NCI-H2196 (cell line): ENCODE measurements at regions not wholly inside any gene's neighbourhood (a gene's known extent, or its start where the extent isn't known, plus 50 kb on each side); places are given as distances from the start of the nearest gene placed in this dataset.
"Not testable (repeated sequence)": the region's sequence is repeated elsewhere in the genome, so short reads cannot be mapped to it uniquely, and the experiment has no call there.

Source experiments
- DNase-seq: peaks from one replicate; lab custom pipeline; 2025; ENCODE audit not compliant: unreplicated experiment; lab: John Stamatoyannopoulos, UW

- no peak for DNase-seq
Observed at GRCh38 chr1:188476606-188477005, 1647.9 kb downstream of the PLA2G4A start.

DNA sequence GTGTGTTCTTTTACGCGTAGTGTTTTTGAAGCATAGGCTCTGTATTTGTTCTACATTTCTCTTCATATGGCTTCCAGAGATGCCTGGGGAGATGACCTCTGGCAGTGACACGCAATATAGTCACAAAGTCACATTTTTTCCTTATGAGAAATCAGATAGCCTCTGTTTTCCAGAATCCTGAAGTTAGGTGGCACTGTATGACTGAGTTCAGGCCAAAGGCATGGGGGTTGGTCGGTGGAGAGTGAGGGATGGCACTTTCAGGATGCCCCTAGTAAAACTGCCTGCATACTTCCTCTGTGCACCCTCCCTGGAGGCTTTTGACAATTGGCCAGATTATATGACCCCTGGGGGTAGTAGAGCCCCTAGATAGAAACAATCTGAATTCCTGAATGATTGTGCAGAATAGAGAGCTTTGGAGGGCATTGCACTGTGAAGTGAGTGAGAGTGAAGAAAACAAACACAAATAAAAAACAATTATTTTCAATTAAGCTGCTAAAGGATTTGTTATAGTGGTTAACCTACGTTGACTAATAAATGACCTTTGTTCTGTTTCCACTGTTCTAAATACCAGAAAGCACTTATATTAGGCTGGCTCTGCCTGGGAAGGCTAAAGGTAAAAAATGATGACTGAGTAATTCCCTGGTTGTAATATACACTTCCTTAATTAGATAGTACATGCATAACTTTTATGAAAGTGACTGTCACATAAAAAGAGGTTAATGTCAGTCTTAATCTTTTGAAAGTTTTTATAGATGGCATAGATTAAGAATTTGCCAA, 1660.8 kb downstream of the PLA2G4A start:
- DNase-seq, result no peak

DNA sequence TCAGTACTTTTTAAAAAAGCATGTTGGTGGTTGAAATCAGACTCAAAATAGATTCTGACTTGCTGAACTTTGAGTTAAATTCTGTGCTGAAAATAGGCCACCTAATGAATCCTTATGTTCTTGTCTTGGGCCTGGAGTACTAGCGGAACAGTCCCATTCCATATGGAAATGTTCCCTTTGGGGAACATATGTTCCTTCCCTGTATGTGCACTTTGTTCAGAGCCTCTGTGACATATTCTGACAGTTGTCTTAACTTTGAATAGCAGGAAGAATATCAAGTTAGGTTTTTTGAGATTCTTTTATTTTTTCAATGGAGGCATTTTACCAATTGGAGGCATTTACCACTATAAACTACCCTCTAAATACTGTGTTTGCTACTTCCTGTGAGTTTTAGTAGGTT, 1667.8 kb downstream of the PLA2G4A start:
- no peak for DNase-seq

DNA sequence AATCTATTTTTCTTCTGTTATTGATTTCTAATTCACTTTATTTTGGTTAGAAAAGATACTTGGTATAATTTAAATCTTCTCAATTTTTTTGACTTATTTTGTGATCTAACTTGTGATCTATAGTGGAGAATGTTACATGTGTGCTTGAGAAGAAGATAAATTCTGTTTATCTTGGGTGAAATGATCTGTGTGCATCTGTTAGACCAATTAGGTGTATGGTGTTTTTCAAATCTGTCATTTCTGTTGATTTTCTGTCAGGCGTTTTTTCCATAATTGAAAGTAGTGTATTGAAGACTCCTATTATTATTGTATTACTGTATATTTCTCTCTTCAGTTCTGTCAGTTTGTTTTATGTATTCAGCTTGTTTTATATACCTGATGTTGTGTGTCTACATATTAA, 1668.3 kb downstream of the PLA2G4A start:
- no peak for DNase-seq

DNA sequence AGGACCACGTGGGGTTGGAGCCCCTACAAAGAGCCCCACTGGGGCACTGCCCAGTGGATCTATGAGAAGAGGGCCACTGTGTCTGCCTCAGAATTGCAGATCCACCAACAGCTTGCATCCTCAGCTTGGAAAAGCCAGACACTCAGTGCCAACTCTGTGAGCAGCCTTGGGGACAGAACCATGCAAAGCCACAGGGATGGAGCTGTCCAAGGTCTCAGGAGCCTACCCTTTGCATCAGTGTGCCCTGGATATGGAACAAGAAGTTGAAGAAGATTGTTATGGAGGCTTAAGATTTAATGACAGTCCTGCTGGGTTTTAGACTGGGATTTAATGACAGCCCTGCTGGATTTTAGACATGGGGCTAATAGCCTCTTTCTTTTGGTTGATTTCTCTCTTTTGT, 1670.9 kb downstream of the PLA2G4A start:
- no peak for DNase-seq

DNA sequence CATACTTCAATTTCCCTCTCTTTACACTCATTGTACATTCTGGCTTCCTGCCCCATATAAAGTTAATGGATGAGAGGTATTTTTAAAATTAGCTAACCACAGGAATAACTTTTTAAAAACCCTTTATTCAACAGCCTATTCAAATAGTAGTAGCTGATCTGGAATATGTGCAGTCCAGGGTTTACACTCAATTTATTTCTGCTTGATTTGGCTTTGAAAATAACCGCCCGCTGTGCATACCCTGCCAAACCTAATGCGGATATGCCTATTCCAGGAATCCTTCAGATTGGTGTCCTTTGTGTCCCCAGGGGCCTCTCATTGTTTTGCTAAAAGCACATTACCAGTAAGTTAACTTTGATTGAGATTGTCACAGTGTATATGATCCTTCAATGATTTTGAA, 1686.2 kb downstream of the PLA2G4A start:
- DNase-seq, result no peak

DNA sequence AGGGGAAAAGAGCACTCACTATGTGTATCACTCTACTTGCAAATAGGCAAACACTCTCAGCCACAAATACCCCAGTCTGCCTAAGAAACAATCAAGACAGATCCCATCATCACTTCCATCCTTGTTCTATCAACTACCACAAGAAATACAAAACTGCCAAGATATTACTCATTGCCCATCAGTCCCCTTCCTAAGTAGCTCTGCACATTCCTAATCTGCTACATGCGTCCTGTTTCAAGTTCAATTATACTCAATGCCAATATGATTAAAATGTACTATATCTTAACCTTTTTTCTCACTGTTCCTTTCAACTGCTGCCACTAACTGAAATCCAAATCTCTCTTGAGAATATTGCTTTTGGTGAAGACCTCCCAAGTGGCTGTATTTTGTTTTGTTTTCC, 1688.4 kb downstream of the PLA2G4A start:
- DNase-seq, result no peak

GRCh38 chr1:188551176-188551575, 1722.4 kb downstream of the PLA2G4A start:
- DNase-seq, result no peak

GRCh38 chr1:188557053-188557452, 1728.3 kb downstream of the PLA2G4A start:
- no peak for DNase-seq

DNA sequence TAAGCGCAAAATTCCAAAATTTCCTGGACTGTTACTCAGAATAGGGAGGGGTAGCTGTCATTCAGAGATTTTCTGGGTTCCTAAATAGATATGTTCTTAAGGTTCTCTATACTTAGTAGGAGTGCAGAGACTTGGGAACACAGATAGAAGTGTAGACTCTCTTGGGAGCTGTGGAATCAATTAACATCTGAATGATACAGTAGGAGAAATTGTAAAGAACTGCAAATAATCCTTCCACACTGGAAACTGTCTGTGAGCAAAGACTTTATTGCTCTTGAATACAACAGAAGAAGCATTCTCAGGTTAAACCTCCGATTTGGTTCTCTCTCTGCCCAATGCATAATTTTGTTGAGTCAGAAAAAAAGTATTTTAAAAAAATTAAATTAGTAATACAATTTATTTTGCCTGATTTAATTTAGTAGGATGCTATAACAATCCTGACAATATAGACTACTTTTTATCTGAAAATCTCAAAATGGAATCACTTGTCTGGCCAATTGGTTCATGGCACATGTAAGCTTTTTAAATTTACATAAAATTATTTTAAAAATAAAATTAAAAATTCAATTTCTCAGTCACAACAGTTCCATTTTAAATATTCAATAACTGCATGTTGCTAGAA, 1754.3 kb downstream of the PLA2G4A start:
- no peak for DNase-seq

DNA sequence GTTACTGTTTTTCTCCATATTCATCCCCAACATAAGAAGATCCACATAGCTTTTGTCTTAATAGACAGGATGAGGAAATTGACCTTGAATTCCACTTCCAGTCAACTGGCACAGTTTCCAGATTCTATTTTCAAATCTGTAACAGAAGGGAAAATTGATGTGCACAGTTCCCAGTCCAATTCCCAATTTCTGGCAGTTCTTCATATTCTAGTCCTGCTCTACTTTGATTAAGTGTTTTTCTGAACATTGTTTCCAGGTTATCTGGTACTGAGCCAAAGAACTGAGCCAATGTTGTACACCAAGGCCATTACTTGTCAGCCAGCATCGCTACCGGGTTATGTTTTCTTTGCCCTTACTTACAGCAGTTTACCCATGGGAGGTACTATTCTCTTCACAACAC, 1755.4 kb downstream of the PLA2G4A start:
- DNase-seq, result no peak

DNA sequence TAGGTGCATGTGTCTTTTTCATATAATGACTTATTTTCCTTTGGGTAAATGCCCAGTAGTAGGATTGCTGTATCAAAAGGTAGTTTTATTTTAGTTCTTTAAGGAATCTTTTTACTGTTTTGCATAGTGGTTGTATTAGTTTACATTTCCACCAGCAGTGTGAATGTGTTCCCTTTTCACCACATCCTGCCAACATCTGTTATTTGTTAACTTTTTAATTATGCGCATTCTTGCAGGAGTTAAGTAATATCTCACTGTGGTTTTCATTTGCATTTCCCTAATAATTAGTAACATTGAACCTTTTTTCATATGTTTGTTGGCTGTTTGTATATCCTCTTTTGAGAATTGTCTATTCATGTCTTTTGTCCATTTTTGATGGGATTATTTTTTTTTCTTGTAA, 1761.9 kb downstream of the PLA2G4A start:
- no peak for DNase-seq

DNA sequence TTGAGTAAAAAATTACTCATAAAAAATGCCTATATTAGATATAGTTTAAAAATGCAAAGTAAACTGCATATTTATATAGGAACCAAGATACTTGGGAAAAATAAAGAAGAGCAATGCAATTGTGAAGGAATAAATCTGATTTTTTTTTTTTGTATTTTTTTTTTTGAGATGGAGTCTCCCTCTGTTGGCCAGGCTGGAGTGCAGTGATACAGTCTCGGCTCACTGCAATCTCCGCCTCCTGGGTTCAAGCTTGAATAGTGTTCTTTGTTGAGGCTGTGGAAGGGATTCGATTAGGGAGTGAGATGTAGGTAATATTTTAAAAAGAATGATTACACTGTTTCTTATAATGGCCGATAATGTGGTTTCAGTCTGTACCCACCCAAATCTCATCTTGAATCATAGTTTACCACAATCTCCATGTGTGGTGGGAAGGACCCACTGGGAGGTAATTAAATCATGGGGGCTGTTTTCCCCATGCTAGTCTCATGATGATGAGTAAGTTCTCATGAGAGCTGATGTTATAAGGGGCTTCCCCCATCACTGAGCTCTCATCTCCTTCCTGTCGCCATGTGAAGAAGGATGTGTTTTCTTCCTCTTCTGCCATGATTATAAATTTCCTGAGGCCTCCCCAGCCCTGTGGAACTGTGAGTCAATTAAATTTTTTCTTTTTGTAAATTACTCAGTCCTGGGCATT, 1765.9 kb downstream of the PLA2G4A start:
- no peak for DNase-seq

- no peak for DNase-seq
Observed at GRCh38 chr1:188599313-188599712, 1770.6 kb downstream of the PLA2G4A start.

GRCh38 chr1:188611432-188611831, 1782.7 kb downstream of the PLA2G4A start:
- DNase-seq, result no peak

DNA sequence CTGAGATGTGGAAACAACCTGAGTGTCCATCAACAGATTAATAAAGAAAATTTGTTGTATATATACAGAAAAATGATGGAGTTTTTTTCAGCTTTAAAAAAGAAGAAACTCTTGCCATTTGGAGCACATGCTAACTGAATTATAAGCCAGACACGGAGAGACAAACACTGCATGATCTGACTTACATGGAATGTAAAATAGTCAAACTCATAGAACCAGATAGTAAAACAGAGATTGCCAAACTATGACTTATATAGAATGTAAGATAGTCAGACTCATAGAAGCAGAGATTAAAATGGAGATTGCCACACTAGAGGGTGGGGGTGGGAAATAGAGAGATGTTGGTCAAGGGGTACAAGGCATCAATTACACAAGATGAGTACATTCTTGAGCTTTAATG, 1786.6 kb downstream of the PLA2G4A start:
- DNase-seq, result no peak

DNA sequence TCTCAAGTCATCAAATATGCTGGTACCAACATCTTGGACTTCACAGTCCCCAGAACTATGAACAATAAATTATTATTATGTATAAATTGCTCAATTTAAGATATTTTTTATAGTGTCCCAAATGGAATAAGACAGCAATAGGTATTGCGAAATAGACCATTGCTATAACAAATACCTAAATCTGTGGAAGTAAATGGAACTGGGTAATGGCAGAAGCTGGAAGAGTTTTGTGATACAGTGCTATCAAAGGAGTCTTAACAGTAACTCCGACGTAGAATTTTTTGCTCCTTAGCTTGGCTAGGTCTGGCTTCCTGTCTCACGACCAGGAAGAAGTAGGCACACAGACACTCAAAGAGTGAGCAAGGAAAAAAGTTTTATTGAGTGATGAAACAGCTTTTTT, 1791.5 kb downstream of the PLA2G4A start:
- DNase-seq, result no peak

DNA sequence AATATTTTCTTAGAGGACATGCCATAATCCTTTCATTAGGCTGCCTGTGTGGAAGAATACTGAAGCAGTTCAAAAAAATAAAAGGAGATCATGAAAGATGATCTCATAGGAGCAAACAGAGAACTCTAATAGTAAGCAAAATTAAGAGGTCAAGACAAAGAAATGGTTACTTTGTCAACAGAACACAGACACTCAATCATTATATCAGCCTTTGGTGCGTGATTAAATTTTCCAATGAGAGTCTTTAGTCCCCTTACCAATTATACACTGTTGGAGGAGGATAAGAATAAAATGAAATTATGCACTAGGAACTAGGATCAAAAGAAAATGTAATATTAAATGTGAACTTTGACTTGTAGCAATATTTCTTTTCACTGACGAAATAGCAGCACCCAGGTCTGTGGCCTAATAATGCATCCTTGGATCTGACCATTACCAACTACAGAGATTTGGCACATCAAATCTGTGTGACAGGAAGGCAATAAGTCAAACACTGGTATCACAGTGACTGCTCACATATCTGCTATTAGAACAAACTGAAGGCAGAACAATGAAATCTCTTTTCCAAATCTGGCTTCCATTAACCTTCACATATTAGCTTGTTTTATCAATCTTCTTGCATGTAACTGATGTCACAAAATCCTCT, 1812.9 kb downstream of the PLA2G4A start:
- DNase-seq, result no peak

DNA sequence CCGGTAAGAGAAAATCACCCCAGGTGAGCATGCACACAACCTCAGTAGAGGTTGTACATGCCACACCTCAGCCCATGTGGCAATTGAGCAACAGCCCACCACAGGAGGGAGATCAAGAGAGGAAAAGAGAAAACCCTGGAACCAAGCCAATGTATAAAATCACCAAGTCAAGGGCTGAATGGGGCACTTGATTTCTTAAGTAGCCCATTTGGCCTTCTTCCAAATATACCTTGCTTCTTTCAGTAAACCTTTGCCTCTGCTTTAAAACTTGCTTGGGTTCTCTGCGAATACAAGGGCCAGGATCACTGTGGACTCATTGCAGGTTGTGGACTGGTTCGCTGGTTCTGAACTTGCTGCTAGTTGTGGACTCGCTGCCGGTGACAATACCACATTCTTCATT, 1814.0 kb downstream of the PLA2G4A start:
- DNase-seq, result no peak

GRCh38 chr1:188652678-188653077, 1823.9 kb downstream of the PLA2G4A start:
- DNase-seq, result no peak

DNA sequence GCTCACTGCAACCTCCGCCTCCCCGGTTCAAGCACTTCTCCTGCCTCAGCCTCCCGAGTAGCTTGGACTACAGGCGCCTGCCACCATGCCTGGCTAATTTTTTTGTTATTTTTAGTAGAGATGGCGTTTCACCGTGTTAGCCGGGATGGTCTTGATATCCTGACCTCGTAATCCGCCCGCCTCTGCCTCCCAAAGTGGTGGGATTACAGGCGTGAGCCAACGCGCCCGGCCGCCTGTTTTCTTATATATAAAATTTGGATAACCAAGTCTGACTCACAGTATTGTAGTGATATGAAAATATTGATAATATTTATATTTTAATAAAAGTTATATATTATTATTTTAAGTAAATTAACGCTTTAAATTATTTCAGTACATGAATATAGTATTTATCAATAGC, 1821.7 kb downstream of the BRINP3 start:
- DNase-seq, result not testable (repeated sequence)

DNA sequence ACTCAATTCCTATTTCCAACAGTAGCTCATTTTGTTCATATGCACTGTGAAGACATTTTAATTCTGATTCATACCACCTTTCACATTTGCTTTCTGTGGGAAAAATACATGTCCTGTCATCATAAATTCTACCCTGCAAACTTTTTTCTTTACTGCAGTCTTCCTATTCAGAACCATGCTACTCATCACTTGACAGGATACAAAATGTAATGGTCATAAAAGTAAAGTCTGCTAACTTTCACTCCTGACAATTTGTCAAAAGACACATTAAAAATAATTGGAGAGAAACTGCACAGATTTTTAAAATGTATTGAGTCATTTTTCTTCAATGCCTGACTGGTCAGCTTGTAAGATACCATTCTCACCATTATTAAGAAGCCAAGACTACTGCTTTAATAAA, 1817.1 kb downstream of the BRINP3 start:
- DNase-seq, result no peak
